ENCODE measurements at regions not wholly inside any gene's neighbourhood (a gene's known extent, or its start where the extent isn't known, plus 50 kb on each side); places are given as distances from the start of the nearest gene placed in this dataset.

GRCh38 chr4:148827781-148828180 lies 385.6 kb upstream of the NR3C2 start:
- no peak for TF ChIP-seq ZNF773 (CRISPR knock-in tag; IDR thresholded peaks at IDR 0.05; ENCODE audit: borderline replicate concordance)
- no peak for TF ChIP-seq CTCF (CRISPR knock-in tag; IDR thresholded peaks at IDR 0.05)
- TF ChIP-seq ESRRA (CRISPR knock-in tag; IDR thresholded peaks at IDR 0.05; ENCODE audit: low read depth), result no peak
- no peak for TF ChIP-seq ZNF232 (CRISPR knock-in tag; IDR thresholded peaks at IDR 0.05; ENCODE audit: borderline replicate concordance)
- TF ChIP-seq ZNF558 (CRISPR knock-in tag; IDR thresholded peaks at IDR 0.05; ENCODE audit: borderline replicate concordance), result no peak
- TF ChIP-seq, protein P1, sequence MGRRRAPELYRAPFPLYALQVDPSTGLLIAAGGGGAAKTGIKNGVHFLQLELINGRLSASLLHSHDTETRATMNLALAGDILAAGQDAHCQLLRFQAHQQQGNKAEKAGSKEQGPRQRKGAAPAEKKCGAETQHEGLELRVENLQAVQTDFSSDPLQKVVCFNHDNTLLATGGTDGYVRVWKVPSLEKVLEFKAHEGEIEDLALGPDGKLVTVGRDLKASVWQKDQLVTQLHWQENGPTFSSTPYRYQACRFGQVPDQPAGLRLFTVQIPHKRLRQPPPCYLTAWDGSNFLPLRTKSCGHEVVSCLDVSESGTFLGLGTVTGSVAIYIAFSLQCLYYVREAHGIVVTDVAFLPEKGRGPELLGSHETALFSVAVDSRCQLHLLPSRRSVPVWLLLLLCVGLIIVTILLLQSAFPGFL (CRISPR knock-in tag; IDR thresholded peaks at IDR 0.05), result no peak
- TF ChIP-seq SRSF9 (IDR thresholded peaks at IDR 0.05; ENCODE audit: borderline replicate concordance, insufficient read depth, low read depth, low read length, poor library complexity, severe bottlenecking), result no peak
- no peak for TF ChIP-seq SMAD1 (CRISPR knock-in tag; IDR thresholded peaks at IDR 0.05; ENCODE audit: borderline replicate concordance, low read depth)
- no peak for TF ChIP-seq ZNF333 (CRISPR knock-in tag; IDR thresholded peaks at IDR 0.05; ENCODE audit: borderline replicate concordance)

Measured in HepG2 (cell line).